NOMO-1 treated with DMSO at 0.1 percent for 48 hours (cell line): ENCODE measurements at regions not wholly inside any gene's neighbourhood (a gene's known extent, or its start where the extent isn't known, plus 50 kb on each side); places are given as distances from the start of the nearest gene placed in this dataset.

Source experiments
- DNase-seq: peaks from one replicate; lab custom pipeline; 2025; ENCODE audit not compliant: unreplicated experiment; lab: John Stamatoyannopoulos, UW

DNA sequence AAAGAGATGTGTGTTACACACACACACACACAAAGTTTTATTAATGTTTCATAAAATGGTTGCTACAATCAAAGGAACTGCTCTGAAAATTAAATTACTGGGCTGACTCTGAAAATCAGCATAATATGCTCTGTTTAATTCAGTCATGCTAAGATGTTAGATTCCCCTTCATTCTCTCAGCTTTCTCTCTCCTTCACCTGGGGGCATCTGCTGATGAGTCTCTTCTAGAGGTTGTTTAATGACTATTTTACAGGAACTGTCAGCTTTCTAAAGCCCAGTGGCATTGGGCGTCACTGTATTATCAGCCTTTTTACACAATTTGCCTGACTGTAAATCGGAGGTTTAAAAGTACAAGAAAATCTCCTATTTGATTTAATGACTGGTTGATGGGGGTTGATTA, 559.7 kb upstream of the POU3F2 start:
- no peak for DNase-seq

GRCh38 chr6:98280492-98280891, 553.9 kb upstream of the POU3F2 start:
- DNase-seq: no peak

- DNase-seq: no peak
Observed at GRCh38 chr6:98286620-98287019, 547.8 kb upstream of the POU3F2 start.

DNA sequence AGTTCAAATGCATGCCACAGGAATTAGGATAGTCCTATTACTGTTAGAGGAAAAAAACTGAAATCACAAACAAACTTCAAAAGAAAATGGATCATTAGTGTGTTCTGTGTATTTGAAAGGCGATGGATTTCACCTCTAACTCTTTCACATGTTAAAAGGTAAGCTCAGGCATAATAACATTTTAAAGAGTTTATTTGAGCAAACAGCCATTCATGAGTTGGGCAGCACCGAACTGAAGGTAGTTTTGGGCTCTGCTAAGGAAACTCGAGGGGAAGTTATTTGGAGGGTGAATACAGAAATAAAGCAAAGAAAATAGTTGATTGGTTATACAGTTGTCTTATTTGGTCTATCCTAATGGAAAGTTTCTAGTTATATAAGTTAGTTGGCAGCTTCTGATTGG, 546.5 kb upstream of the POU3F2 start:
- DNase-seq: no peak

GRCh38 chr6:98292810-98293209, 541.6 kb upstream of the POU3F2 start:
- DNase-seq: no peak

GRCh38 chr6:98295515-98296175, 538.7 kb upstream of the POU3F2 start:
- DNase-seq: no peak

DNA sequence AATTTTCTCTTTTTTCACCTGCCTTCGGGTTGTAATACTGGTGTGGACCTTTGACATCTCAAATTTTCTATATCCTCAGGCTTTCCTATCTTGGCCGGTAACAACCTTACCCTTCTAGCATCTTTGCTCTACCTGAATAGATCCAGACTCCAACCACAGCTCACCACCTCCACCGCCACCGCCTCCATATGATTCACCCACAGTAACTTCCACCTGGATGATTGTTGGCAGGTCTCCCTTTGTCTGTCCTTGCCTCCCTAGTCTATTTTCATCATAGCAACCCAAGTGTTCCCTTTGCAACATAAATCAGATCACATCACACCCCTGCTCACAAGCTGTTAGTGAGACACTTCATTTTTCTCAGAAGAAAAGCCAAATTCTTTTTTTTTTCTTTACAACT, 525.8 kb upstream of the POU3F2 start:
- DNase-seq: no peak

GRCh38 chr6:98310443-98310842, 523.9 kb upstream of the POU3F2 start:
- no peak for DNase-seq

- no peak for DNase-seq
Observed at GRCh38 chr6:98323605-98324004, 510.8 kb upstream of the POU3F2 start.

GRCh38 chr6:98324446-98324845, 509.9 kb upstream of the POU3F2 start:
- no peak for DNase-seq

DNA sequence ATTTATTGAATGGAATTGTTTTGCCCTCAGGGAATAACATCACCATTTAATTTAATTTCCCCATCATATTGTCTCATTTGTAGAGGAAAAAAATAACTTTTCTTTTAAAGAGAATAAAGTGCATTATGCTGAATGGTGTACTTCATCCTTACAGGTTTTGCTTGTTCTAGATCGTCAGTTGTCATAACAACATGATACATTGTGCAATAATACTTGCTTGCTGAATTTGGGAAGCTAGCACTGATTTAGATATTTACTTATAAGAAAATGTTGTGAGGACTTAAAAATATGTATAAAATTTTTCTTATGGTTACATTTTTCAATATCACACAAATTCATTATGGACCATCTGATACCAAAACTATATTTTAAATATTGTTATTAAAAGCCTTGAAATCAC, 509.0 kb upstream of the POU3F2 start:
- DNase-seq: no peak

DNA sequence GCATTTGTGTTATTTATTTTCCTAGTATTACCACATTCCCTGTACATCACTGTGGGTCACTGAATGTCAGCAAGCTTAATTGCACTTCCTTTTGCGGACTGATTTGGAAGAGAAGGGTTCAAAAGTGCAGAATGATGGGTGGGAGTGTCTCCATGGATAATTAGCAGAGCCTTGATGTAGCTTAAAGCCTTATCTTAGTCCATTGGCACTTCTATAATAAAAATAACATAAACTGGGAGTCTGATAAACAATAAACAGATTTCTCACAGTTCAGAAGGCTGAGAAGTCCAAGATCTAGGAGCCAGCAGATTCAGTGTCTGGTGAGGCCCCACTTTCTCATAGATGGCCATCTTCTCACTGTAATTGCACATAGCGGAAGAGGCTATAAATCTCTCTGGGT, 501.1 kb upstream of the POU3F2 start:
- no peak for DNase-seq

GRCh38 chr6:98335594-98335993, 498.8 kb upstream of the POU3F2 start:
- no peak for DNase-seq

DNA sequence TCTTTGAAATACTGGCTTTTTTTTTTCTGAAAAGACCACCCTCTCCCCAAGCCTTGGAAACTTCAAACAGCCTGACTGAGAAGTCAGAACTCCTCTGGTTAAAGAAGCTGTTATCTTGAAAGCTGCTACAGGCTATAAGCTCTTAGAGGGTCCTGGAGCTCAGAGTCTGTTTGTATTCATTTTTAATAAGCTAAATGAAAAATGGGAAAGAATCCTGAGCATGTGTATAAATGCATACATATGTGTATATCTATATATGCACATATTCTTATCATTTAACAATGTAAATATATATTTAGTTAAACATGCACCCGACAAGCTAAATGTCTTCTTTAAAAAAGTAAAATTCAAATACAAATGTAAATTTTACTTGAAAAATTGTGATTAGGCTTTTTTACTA, 494.9 kb upstream of the POU3F2 start:
- DNase-seq: no peak

DNA sequence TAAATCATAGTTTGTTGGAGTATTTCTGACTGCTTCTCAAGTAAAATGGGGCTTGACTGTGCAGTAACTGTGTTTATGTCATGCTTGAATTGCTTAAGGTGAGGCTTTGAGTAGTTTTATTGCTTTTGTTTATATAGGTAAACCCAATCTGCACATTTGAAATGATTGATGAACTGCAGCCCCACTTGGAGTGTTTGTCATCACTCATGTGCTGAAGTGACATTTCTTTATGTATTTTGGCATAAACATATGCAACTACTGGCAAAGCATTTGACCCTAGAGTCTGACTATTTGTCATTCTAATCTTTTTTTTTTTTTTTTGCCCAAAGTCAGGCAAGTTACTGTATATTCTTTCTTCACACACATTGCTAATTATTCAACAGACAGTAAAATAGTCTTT, 491.4 kb upstream of the POU3F2 start:
- DNase-seq: no peak

DNA sequence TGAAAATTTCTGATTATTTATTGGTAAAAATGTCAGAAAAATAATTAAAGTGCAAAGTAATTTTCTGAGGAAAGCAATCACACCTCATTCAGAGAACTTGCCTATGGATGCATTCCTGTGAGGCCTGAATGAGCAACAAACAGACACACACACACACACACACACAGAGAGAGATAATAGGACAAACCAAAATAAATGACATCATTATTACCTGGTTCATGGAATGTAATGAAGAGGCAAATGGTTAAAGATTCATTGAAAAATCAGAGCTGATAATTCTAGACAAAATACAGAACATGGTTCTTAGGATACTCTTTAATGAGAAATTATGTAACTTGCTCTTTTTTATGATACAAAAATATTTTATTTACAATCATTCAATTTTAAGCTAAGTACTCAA, 490.6 kb upstream of the POU3F2 start:
- DNase-seq: no peak

DNA sequence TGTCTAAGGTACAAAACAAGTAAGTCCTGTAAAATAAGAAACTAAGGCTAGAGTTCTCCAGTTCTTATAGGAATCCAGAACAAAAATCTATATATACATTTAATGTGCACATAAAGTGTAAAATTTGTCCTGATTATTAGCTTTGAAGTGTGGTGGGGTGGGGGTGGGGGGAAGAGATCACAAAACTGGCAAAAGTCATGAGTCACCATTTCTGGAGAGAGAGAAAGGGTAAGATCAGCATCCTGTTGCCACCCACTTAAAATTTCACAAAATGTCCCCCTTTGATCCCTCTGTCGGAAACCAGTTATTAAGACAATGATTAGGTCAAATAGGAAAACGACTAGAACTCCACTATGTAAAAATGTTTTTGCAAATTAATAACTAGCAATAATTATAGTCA, 482.0 kb upstream of the POU3F2 start:
- DNase-seq: no peak

- DNase-seq: no peak
Observed at GRCh38 chr6:98358173-98358572, 476.2 kb upstream of the POU3F2 start.

- no peak for DNase-seq
Observed at GRCh38 chr6:98366371-98366770, 468.0 kb upstream of the POU3F2 start.

- no peak for DNase-seq
Observed at GRCh38 chr6:98380589-98380988, 453.8 kb upstream of the POU3F2 start.

DNA sequence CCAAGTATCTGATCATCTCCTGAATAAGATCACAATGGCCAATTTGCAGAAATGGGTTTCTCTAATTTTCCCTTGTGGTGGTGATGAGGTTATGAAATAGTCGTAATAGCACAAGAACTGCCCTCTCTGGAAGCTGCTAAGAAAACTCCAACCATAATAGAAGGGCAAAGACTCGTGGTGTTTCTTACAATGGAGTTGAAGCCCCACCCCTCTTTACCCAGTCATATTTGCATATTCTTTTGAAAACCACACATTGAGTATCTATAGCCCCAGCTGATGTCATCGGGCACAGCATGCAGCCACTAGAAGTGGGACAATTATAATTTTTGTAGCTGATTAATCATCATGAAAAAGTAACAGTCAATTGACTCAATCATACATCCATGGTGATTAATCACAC, 452.1 kb upstream of the POU3F2 start:
- DNase-seq: no peak

GRCh38 chr6:98384334-98384733, 450.0 kb upstream of the POU3F2 start:
- DNase-seq: no peak

- DNase-seq: no peak
Observed at GRCh38 chr6:98384801-98385200, 449.6 kb upstream of the POU3F2 start.
